Hematopoietic multipotent progenitor cell treated with erythropoietin and hydrocortisone succinate and interleukin-3 and kit ligand, for 4 days (in vitro differentiated cells): ENCODE measurements at regions not wholly inside any gene's neighbourhood (a gene's known extent, or its start where the extent isn't known, plus 50 kb on each side); places are given as distances from the start of the nearest gene placed in this dataset.

Experiments used
- DNase-seq: peaks from one replicate; pipeline ENCODE4 v3.0.0-alpha.2; 2015

DNA sequence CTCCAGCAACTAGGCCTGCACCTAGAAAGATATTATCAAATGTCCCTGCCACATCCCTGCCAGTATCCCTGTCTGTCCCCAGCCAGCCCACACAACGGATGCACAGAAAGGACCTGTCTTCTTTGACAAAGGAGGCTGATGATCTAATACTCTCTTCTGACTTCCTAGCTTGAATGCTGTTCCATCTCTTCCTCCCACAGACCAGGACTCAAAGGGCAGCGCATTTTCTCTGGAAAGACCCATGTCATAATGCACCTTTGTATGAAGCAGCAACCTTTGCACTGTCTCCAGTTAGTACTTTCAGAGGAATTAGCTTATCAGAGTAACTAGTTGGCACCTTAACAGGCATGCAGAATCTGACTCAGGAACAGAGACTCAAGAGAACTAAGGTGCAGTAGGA, 53.3 kb upstream of the TAF8 start:
- no peak for DNase-seq

- peak; percentile 51 for DNase-seq
These were observed 52.9 kb upstream of the TAF8 start for GRCh38 chr6:41997456-41997855.
